GM23248 (cell line): ENCODE measurements at regions not wholly inside any gene's neighbourhood (a gene's known extent, or its start where the extent isn't known, plus 50 kb on each side); places are given as distances from the start of the nearest gene placed in this dataset.

ENCODE experiments used
- DNase-seq: peaks from one replicate; pipeline ENCODE4 v3.0.0-alpha.2; 2015
- H2AFZ ChIP-seq: fragments of 200-600 bp; sonication (generic); 2 replicates; pipeline ENCODE4 v1.6.1; 2016; ENCODE audit warnings: antibody characterized with exemption
- H3F3A ChIP-seq: fragments of 200-600 bp; sonication (generic); 2 replicates; pipeline ENCODE4 v1.6.1; 2016; ENCODE audit warnings: mild to moderate bottlenecking, antibody characterized with exemption, mixed run types; ENCODE audit not compliant: insufficient read depth
- H3K27ac ChIP-seq: fragments of 200-600 bp; sonication (generic); 2 replicates; pipeline ENCODE4 v1.5.1; 2016; ENCODE audit warnings: mild to moderate bottlenecking
- H3K27me3 ChIP-seq: fragments of 200-600 bp; sonication (generic); replicated peaks from 2 replicates; pipeline ENCODE4 v1.6.1; 2016; ENCODE audit warnings: mild to moderate bottlenecking; ENCODE audit not compliant: insufficient read depth
- H3K36me3 ChIP-seq: fragments of 200-600 bp; sonication (generic); 2 replicates; pipeline ENCODE4 v1.6.1; 2016; ENCODE audit warnings: low read depth, mild to moderate bottlenecking
- H3K4me1 ChIP-seq: fragments of 200-600 bp; sonication (generic); 2 replicates; pipeline ENCODE4 v1.6.1; 2016; ENCODE audit warnings: mild to moderate bottlenecking; ENCODE audit not compliant: insufficient read depth
- H3K4me2 ChIP-seq: fragments of 200-600 bp; sonication (generic); one replicate; pipeline ENCODE4 v1.6.1; 2016; ENCODE audit warnings: mild to moderate bottlenecking; ENCODE audit not compliant: unreplicated experiment
- H3K4me3 ChIP-seq: fragments of 200-600 bp; sonication (generic); 2 replicates; pipeline ENCODE4 v1.5.1; 2016; ENCODE audit warnings: mild to moderate bottlenecking
- H3K79me2 ChIP-seq: fragments of 200-600 bp; sonication (generic); 2 replicates; pipeline ENCODE4 v1.6.1; 2016; ENCODE audit warnings: mild to moderate bottlenecking; ENCODE audit not compliant: insufficient read depth
- H3K9ac ChIP-seq: fragments of 200-600 bp; sonication (generic); 2 replicates; pipeline ENCODE4 v1.6.1; 2016; ENCODE audit warnings: mild to moderate bottlenecking
- H3K9me2 ChIP-seq: fragments of 200-600 bp; sonication (generic); 2 replicates; pipeline ENCODE4 v1.6.1; 2016; ENCODE audit warnings: mixed run types, mild to moderate bottlenecking, moderate library complexity; ENCODE audit not compliant: insufficient read depth
- H3K9me3 ChIP-seq: fragments of 200-600 bp; sonication (generic); one replicate; pipeline ENCODE4 v1.6.1; 2017; ENCODE audit warnings: low read depth
- H4K20me1 ChIP-seq: fragments of 200-600 bp; sonication (generic); 2 replicates; pipeline ENCODE4 v1.6.0; 2016; ENCODE audit not compliant: insufficient read depth
- EZH2 ChIP-seq: fragments of 200-600 bp; sonication (generic); IDR thresholded peaks from 2 replicates; pipeline ENCODE4 v1.6.1; 2018; ENCODE audit warnings: antibody characterized with exemption, mild to moderate bottlenecking; ENCODE audit not compliant: insufficient read depth, poor library complexity, severe bottlenecking
- EZH2phosphoT487 ChIP-seq: fragments of 200-600 bp; sonication (generic); IDR thresholded peaks from 2 replicates; pipeline ENCODE4 v1.6.1; 2018; ENCODE audit warnings: antibody characterized with exemption, moderate library complexity, mild to moderate bottlenecking, low read depth; ENCODE audit not compliant: insufficient read depth
- WGBS, 2 experiments: methylation state at CpG; one replicate each; pipeline ENCODE4 v1.1.6; 2015 to 2017; ENCODE audit warnings: low lambda C conversion rate in 2 of 2, low coverage in 1 of 2; ENCODE audit errors: missing lambda C conversion rate in 2 of 2; 5-methylcytosine and 5-hydroxymethylcytosine counted together
- in situ Hi-C: fragments of 300-500 bp; cut with MboI; formaldehyde crosslinking; loops from 2 replicates; pipeline ENCODE4 v1.15.0; 2020

DNA sequence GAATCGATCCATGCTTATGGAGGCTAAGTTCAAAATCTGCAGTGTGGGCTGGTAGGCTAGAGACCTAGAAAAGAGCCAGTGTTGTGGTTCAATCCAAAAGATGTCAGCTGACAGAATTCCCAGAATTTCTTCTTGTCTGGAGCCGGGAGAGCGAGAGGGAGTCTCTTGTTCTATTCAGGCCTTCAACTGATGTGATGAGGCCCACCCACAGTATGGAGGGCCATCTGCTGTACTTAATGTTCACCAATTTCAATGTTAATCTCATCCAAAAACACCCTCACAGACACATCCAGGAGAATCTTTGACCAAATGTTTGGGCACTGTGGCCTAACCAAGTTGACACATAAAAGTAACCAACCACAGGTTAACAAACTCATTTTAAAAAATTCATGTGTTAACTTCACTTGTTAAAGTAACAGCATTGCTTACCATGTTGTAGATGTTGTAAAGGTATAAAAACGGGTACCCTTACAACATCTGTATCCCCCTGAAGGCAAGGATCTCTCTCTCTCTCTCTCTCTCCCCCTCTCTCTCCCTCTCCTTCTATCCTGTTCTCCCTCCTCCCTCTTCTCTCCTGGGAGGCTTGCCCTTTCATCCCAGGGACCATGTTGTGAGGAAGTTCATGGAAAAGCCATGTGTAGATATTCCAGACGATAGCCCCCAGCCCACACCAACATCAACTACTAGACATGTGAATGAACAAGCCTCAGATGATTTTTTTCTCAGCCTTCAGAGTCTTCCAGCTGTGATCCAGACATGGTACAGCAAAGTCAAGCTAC is 66.4 kb upstream of the CHD2 start:
- Histone ChIP-seq H3K9me2 (no peaks in the 10 kb centered on the region), H3F3A (peaks cover 31% of the 10 kb centered on the region), H3K4me2 (peak overlapping the region; percentile 77), H3K4me1 (peaks cover 33% of the 10 kb centered on the region), H3K79me2 (no peaks in the 10 kb centered on the region), H3K27ac (peak overlapping the region; percentile 86), H3K9ac (peak overlapping the region; percentile 74; the same call in 1 of the 2 replicates), H3K27me3 (no peaks in the 10 kb centered on the region), H3K9me3 (no peaks in the 10 kb centered on the region), H2AFZ (peak overlapping the region; percentile 80), H4K20me1 (no peaks in the 10 kb centered on the region), H3K4me3 (no peak overlapping the region), H3K36me3 (no peaks in the 10 kb centered on the region)
- DNase-seq, result no peak
- in situ Hi-C loops, result no loop called here
- WGBS, 2 experiments, result 64 to 72% methylated on average over 5 of the region's 5 CpGs
- TF ChIP-seq EZH2 (no peak), EZH2phosphoT487 (no peak)

DNA sequence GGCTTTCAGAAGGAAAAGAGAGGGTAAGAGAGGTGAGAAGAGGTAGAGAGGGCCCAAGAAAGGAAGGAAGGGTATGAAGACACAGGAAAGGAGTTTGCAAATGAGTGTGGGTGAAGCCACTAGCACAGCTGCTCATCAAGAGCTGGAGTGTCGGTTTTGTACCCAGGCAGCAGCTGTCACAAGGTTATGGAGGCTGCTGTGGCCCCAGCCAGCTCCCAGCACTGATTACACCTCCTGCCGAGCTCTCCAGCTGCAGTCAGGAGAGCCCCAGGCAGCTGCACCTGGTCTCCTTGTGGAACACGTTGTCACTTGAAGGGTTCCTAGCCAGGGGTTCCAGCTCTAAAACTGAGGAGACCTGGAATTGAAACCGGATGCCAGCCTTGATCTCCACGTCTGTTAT is 60.4 kb upstream of the CHD2 start:
- 76 to 79% methylated on average over 5 of the region's 5 CpGs for WGBS, 2 experiments
- H3K79me2 ChIP-seq, result no peaks in the 10 kb centered on the region
- no peaks in the 10 kb centered on the region for H4K20me1 ChIP-seq
- H2AFZ ChIP-seq, result no peak overlapping the region
- H3K4me2 ChIP-seq, result no peak overlapping the region
- no peak for DNase-seq
- H3K27me3 ChIP-seq, result no peaks in the 10 kb centered on the region
- H3K9ac ChIP-seq, result no peak overlapping the region
- H3K27ac ChIP-seq, result no peak overlapping the region
- H3F3A ChIP-seq, result no peaks in the 10 kb centered on the region
- in situ Hi-C loops, result no loop called here
- no peaks in the 10 kb centered on the region for H3K9me3 ChIP-seq
- no peak overlapping the region for H3K4me3 ChIP-seq
- no peaks in the 10 kb centered on the region for H3K4me1 ChIP-seq
- TF ChIP-seq EZH2phosphoT487, result no peak
- TF ChIP-seq EZH2, result no peak
- no peaks in the 10 kb centered on the region for H3K36me3 ChIP-seq
- H3K9me2 ChIP-seq, result no peaks in the 10 kb centered on the region

DNA sequence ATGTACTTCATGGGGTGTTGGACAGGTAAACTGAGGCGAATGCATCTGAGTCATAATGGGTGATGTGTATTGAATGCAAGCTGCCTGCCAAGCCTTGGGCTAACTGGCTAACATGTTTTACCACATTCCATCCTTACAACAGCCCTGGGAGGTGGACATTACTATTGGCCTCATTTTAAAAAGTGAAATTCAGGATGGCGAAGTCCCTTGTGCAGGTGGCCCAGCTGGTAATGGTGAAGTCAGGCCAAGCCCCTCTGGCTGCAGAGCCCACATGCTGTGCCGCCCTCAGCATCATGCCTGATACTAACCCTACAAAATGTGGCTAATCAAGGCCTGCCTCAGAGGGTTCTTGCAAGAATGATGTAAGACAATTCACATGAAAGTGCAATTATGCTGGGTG is 60.0 kb upstream of the CHD2 start:
- Histone ChIP-seq H3K4me1 (peaks cover 3% of the 10 kb centered on the region; the same call in 1 of the 2 replicates), H3K79me2 (no peaks in the 10 kb centered on the region), H3K27me3 (no peaks in the 10 kb centered on the region), H4K20me1 (no peaks in the 10 kb centered on the region), H3K36me3 (no peaks in the 10 kb centered on the region), H3K9ac (no peak overlapping the region), H3K9me2 (no peaks in the 10 kb centered on the region), H3K4me3 (no peak overlapping the region), H2AFZ (no peak overlapping the region), H3K4me2 (no peak overlapping the region), H3K27ac (no peak overlapping the region), H3K9me3 (no peaks in the 10 kb centered on the region), H3F3A (0 out of 2 replicates have a peak, but pooled peaks cover 1% of the 10 kb centered on the region)
- WGBS, 2 experiments, result 90 to 94% methylated on average over 3 of the region's 3 CpGs
- TF ChIP-seq EZH2 (no peak), EZH2phosphoT487 (no peak)
- DNase-seq, result no peak
- in situ Hi-C loops, result no loop called here

DNA sequence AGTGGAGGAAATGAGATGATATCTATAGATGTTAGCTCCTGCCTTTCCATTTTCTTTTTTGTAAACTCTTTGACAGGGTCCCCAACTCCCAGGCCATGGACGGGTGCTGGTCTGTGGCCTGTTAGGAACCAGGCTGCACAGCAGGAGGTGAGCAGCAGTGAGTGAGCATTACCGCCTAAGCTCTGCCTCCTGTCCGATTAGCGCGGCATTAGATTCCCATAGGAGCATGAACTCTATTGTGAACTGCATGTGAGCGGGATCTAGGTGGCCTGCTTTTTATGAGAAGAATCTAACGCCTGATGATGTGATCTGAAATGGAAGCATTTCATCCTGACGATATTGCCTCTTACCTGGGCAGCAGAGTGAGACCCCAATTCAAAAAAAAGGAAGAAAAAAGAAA is 56.8 kb upstream of the CHD2 start:
- in situ Hi-C loops, result no loop called here
- no peak overlapping the region for H3K27ac ChIP-seq
- WGBS, 2 experiments, result 90 to 92% methylated on average over 8 of the region's 8 CpGs
- no peaks in the 10 kb centered on the region for H3K79me2 ChIP-seq
- peaks cover 19% of the 10 kb centered on the region for H3K4me1 ChIP-seq
- H3F3A ChIP-seq, result peaks cover 19% of the 10 kb centered on the region; the same call in 1 of the 2 replicates
- no peaks in the 10 kb centered on the region for H3K9me3 ChIP-seq
- DNase-seq, result no peak
- no peak for TF ChIP-seq EZH2phosphoT487
- TF ChIP-seq EZH2, result no peak
- H3K9ac ChIP-seq, result no peak overlapping the region
- H3K4me3 ChIP-seq, result no peak overlapping the region
- no peaks in the 10 kb centered on the region for H3K27me3 ChIP-seq
- H3K9me2 ChIP-seq, result no peaks in the 10 kb centered on the region
- no peaks in the 10 kb centered on the region for H4K20me1 ChIP-seq
- no peaks in the 10 kb centered on the region for H3K36me3 ChIP-seq
- H2AFZ ChIP-seq, result no peak overlapping the region
- no peak overlapping the region for H3K4me2 ChIP-seq

DNA sequence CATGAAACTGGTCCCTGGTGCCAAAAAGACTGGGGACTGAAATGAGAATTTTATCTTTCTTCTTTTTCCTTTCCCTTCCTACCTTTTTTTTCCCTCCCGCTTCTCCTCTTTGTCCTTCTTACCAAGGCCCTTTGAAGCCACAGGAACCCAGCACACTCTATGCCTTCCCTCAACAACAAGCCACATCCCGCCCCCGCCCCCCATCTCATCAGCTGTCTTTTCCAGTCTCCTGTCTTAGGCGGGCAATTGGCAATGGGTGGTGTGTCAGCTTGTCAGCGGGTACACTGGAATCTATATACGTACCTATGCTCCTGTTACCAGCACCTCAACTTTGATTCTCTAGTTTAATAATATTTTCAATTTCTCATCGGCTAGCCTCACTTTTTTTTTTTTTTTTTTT is 56.3 kb upstream of the CHD2 start:
- DNase-seq, result no peak
- Histone ChIP-seq H2AFZ (no peak overlapping the region), H3K9ac (no peak overlapping the region)

More for the DNA sequence above, 56.3 kb upstream of the CHD2 start:
- no peak overlapping the region for H3K27ac ChIP-seq
- H3K79me2 ChIP-seq, result no peaks in the 10 kb centered on the region
- H4K20me1 ChIP-seq, result no peaks in the 10 kb centered on the region
- peaks cover 19% of the 10 kb centered on the region for H3K4me1 ChIP-seq
- H3K4me3 ChIP-seq, result no peak overlapping the region
- H3K27me3 ChIP-seq, result no peaks in the 10 kb centered on the region
- in situ Hi-C loops, result no loop called here
- H3K36me3 ChIP-seq, result no peaks in the 10 kb centered on the region
- peaks cover 19% of the 10 kb centered on the region; the same call in 1 of the 2 replicates for H3F3A ChIP-seq
- TF ChIP-seq EZH2 (no peak), EZH2phosphoT487 (no peak)
- WGBS, 2 experiments, result 98 to 99% methylated on average over 7 of the region's 7 CpGs
- no peaks in the 10 kb centered on the region for H3K9me2 ChIP-seq
- no peak overlapping the region for H3K4me2 ChIP-seq
- H3K9me3 ChIP-seq, result no peaks in the 10 kb centered on the region
